Stomach (tissue), 8 donors: ENCODE measurements at regions not wholly inside any gene's neighbourhood (a gene's known extent, or its start where the extent isn't known, plus 50 kb on each side); places are given as distances from the start of the nearest gene placed in this dataset.

Experiments
- DNase-seq, 2 donors: peaks; one replicate each; pipeline versions ENCODE4 v3.0.0 to v3.0.0-alpha.2; 2013 to 2019
- H3K27ac ChIP-seq, 5 donors: fragments of 200-600 bp in 4 of 5; sonication (generic) in 4 of 5; one replicate each; pipeline ENCODE4 v1.5.1; 2013 to 2019; ENCODE audit warnings: mild to moderate bottlenecking in 1 of 5, moderate library complexity in 1 of 5
- H3K27me3 ChIP-seq, 3 donors: fragments of 200-600 bp; sonication (generic); one replicate each; pipeline ENCODE4 v1.5.1; 2017 to 2019; ENCODE audit warnings: mixed run types in 1 of 3
- H3K36me3 ChIP-seq, 4 donors: fragments of 200-600 bp; sonication (generic); 1 replicate in 3 of 4; 2 replicates in 1 of 4; pipeline ENCODE4 v1.5.1; 2016 to 2019
- H3K4me1 ChIP-seq, 4 donors: fragments of 200-600 bp; sonication (generic); one replicate each; pipeline ENCODE4 v1.5.1; 2016 to 2019
- H3K4me3 ChIP-seq, 4 donors: fragments of 200-600 bp; sonication (generic) in 3 of 4; one replicate each; pipeline ENCODE4 v1.5.1; 2016 to 2019; ENCODE audit warnings: mild to moderate bottlenecking in 1 of 4
- H3K9me3 ChIP-seq, 4 donors: fragments of 200-600 bp; sonication (generic); one replicate each; pipeline ENCODE4 v1.5.1; 2016 to 2019
- EP300 ChIP-seq: sonication (generic); formaldehyde crosslinking; IDR thresholded peaks from one replicate; pipeline ENCODE4 v1.6.1; 2017; ENCODE audit warnings: antibody characterized with exemption
- POLR2A ChIP-seq, 4 donors: fragments of 450-650 bp; IDR thresholded peaks; one replicate each; pipeline ENCODE4 v1.6.1; 2016; ENCODE audit warnings: antibody characterized with exemption in 4 of 4, control low read depth in 2 of 4, mild to moderate bottlenecking in 1 of 4, moderate library complexity in 1 of 4
- POLR2AphosphoS5 ChIP-seq, 3 donors: sonication (generic); formaldehyde crosslinking; IDR thresholded peaks; one replicate each; pipeline ENCODE4 v1.6.1; 2016; ENCODE audit warnings: antibody characterized with exemption in 3 of 3
- WGBS, 5 donors: extraction: QIAGEN DNeasy Blood & Tissue Kit in 3 of 5; methylation state at CpG; one replicate each; pipeline versions ENCODE4 v1.1.5 to v1.1.7; 2013 to 2018; 5-methylcytosine and 5-hydroxymethylcytosine counted together
- intact Hi-C: fragments of 100-400 bp; cut with DNase I; formaldehyde crosslinking; loops from one replicate; pipeline ENCODE4 v1.15.1; 2023; ENCODE audit warnings: low total_unique reads
- TF ChIP-seq, protein P1 (sequence below), 7 experiments: fragments of 450-650 bp in 4 of 7; fragments of 200-600 bp in 3 of 7; sonication (generic) in 3 of 7; IDR thresholded peaks; one replicate each; pipeline ENCODE4 v1.5.1; 2016 to 2019; ENCODE audit warnings: antibody characterized with exemption in 7 of 7, control low read depth in 2 of 7, mild to moderate bottlenecking in 1 of 7
- donor health status: healthy with polysubstance abuse.
- donor health status: Bipolar disorder and iron deficiency.
- donor health status: healthy.

DNA sequence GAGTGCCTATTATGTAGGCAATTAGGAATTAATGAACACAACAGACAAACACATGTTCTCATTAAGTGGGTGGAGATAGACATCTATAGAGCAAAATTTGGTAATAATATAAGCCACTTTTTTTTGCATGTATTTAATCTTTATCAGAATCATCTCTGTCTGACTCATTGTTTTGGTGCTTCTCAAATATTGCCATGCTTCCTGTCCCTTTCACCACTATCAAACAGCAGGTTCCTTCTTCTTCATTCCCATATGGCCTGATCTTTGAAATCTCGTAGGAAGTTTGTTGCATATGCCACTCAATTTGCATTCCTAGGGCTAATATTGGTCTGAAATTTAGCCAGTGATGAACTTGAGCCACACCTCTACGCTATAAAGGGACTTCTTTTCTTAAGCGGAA lies 128.9 kb upstream of the SPEF2 start:
- 71 to 85% (median 77%) methylated on average over 3 of the region's 3 CpGs for WGBS, 5 donors
- H3K36me3 ChIP-seq = no peaks in the 10 kb centered on the region
- H3K4me1 ChIP-seq = no peaks in the 10 kb centered on the region
- H3K9me3 ChIP-seq = no peaks in the 10 kb centered on the region
- no peak overlapping the region for H3K27ac ChIP-seq
- H3K4me3 ChIP-seq = no peak overlapping the region
- intact Hi-C loops = no loop called here
- no peak for DNase-seq
- no peaks in the 10 kb centered on the region for H3K27me3 ChIP-seq
- TF ChIP-seq EP300 (no peak), POLR2A (IDR thresholded peaks at IDR 0.05) (no peak), POLR2AphosphoS5 (IDR thresholded peaks at IDR 0.05) (no peak)
- TF ChIP-seq, protein P1, sequence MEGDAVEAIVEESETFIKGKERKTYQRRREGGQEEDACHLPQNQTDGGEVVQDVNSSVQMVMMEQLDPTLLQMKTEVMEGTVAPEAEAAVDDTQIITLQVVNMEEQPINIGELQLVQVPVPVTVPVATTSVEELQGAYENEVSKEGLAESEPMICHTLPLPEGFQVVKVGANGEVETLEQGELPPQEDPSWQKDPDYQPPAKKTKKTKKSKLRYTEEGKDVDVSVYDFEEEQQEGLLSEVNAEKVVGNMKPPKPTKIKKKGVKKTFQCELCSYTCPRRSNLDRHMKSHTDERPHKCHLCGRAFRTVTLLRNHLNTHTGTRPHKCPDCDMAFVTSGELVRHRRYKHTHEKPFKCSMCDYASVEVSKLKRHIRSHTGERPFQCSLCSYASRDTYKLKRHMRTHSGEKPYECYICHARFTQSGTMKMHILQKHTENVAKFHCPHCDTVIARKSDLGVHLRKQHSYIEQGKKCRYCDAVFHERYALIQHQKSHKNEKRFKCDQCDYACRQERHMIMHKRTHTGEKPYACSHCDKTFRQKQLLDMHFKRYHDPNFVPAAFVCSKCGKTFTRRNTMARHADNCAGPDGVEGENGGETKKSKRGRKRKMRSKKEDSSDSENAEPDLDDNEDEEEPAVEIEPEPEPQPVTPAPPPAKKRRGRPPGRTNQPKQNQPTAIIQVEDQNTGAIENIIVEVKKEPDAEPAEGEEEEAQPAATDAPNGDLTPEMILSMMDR (IDR thresholded peaks at IDR 0.05) = no peak

DNA sequence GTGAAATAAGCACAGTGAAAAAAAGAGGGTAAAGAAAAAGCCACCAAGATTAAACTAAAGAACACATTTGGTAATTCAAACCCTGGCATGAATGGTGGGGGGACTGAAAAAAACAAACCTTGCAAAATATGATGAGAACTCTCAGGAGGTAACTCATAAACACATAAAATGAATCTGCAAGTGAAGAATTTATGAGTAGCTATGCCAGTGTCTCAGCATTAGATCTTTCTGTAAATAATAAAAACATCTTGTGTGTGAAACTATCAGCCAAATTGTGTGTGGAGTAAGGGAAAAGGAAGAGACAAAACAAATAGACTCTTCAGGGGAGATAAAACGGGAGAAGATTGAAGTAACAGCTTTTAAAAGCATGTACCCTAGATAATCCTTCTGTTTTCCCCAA lies 129.6 kb upstream of the SPEF2 start:
- H3K9me3 ChIP-seq = no peaks in the 10 kb centered on the region
- no peak overlapping the region for H3K4me3 ChIP-seq
- DNase-seq = no peak
- H3K27me3 ChIP-seq = no peaks in the 10 kb centered on the region
- no peak for TF ChIP-seq POLR2AphosphoS5 (IDR thresholded peaks at IDR 0.05)
- TF ChIP-seq EP300 = no peak
- no peak for TF ChIP-seq POLR2A (IDR thresholded peaks at IDR 0.05)
- TF ChIP-seq, protein P1 (IDR thresholded peaks at IDR 0.05) = no peak
- no peak overlapping the region for H3K27ac ChIP-seq
- no peaks in the 10 kb centered on the region for H3K36me3 ChIP-seq
- 19 to 53% (median 31%) methylated on average over 1 of the region's 1 CpG for WGBS, 5 donors
- no peaks in the 10 kb centered on the region for H3K4me1 ChIP-seq
- intact Hi-C loops = no loop called here

DNA sequence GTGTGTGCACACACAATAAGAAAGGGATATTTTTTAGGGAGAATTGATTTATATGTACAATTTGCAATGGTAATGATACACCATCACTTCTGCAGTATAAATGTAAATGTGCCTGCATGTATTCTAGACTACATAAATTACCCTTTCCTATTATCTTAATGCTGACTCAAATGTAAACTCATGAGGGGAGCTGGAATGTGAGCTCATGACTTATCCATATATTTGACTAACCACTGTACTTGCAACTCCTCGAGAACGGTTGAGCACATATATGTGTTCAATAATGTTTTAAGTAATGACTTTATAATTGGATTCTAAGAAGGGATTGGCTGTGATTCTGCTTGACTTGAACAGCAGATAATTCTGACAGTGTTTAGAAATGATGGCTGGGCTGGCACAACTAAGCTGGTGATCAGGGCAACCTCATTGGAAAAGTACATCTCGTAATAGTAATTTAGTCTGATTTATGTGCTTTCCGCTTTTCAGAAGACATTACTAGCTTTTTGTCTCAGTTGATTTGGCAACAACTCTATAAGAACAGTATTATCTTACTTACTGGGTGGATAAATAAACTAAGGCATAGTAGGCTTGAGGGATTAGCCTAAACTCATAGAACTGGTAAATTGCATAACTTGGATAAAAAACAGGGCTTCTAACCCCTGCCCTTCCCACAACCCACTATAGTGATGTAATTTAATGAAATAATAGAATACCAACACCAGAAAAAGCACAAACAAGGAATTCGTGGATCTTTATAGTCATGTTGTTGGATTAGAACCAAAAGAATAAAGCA lies 130.2 kb upstream of the SPEF2 start:
- no peak for DNase-seq
- Histone ChIP-seq H3K4me1 (no peaks in the 10 kb centered on the region), H3K9me3 (no peaks in the 10 kb centered on the region), H3K27me3 (no peaks in the 10 kb centered on the region), H3K27ac (no peak overlapping the region), H3K4me3 (no peak overlapping the region), H3K36me3 (no peaks in the 10 kb centered on the region)
- intact Hi-C loops = no loop called here
- 49 to 54% (median 53%) methylated on average over 5 of the region's 5 CpGs for WGBS, 5 donors
- TF ChIP-seq EP300 = no peak
- TF ChIP-seq, protein P1 (IDR thresholded peaks at IDR 0.05) = no peak
- TF ChIP-seq POLR2AphosphoS5 (IDR thresholded peaks at IDR 0.05) = no peak

DNA sequence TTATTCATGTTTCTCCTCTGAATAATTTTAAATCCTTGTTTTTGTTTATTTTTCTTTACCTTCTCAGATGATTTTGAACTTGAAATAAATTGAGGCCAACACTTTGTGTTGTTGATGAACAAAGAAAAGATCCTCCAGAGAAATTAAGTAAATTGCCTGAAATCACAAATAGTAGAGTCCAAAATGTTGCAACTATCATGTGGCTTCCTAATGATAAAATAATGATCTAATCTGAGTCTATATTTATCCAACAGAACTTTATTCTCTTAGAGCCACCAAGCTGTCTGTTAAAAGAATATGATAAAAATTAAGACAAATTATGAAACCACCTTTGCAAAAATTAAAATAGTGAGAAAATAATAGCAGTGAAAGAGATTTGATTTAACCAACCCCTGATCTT lies 132.2 kb upstream of the SPEF2 start:
- Histone ChIP-seq H3K27ac (no peak overlapping the region), H3K4me3 (no peak overlapping the region), H3K27me3 (no peaks in the 10 kb centered on the region), H3K9me3 (no peaks in the 10 kb centered on the region), H3K36me3 (no peaks in the 10 kb centered on the region), H3K4me1 (no peaks in the 10 kb centered on the region)
- TF ChIP-seq POLR2AphosphoS5 (IDR thresholded peaks at IDR 0.05) (no peak), POLR2A (IDR thresholded peaks at IDR 0.05) (no peak)
- TF ChIP-seq, protein P1 (IDR thresholded peaks at IDR 0.05) = no peak
- intact Hi-C loops = no loop called here
- DNase-seq = no peak
